ENCODE measurements at regions not wholly inside any gene's neighbourhood (a gene's known extent, or its start where the extent isn't known, plus 50 kb on each side); places are given as distances from the start of the nearest gene placed in this dataset.

GRCh38 chr6:15090145-15090579 lies 155.7 kb upstream of the JARID2 start:
- Histone ChIP-seq H3K9me3 (no peaks in the 10 kb centered on the region), H3K4me1 (peaks cover 24% of the 10 kb centered on the region), H3K27ac (peak overlapping the region; percentile 43), H3K4me3 (no peak overlapping the region), H3K27me3 (no peaks in the 10 kb centered on the region), H3K36me3 (no peaks in the 10 kb centered on the region)
- intact Hi-C loops (cut with DNase I), result no loop called here
- no peak for DNase-seq (ENCODE audit: extremely low spot score in 2 of 2)
- TF ChIP-seq POLR2AphosphoS5 (IDR thresholded peaks at IDR 0.05; ENCODE audit: insufficient read depth in 1 of 2, low read depth in 1 of 2) (no peak), POLR2A (IDR thresholded peaks at IDR 0.05) (no peak)
- TF ChIP-seq, protein P1, sequence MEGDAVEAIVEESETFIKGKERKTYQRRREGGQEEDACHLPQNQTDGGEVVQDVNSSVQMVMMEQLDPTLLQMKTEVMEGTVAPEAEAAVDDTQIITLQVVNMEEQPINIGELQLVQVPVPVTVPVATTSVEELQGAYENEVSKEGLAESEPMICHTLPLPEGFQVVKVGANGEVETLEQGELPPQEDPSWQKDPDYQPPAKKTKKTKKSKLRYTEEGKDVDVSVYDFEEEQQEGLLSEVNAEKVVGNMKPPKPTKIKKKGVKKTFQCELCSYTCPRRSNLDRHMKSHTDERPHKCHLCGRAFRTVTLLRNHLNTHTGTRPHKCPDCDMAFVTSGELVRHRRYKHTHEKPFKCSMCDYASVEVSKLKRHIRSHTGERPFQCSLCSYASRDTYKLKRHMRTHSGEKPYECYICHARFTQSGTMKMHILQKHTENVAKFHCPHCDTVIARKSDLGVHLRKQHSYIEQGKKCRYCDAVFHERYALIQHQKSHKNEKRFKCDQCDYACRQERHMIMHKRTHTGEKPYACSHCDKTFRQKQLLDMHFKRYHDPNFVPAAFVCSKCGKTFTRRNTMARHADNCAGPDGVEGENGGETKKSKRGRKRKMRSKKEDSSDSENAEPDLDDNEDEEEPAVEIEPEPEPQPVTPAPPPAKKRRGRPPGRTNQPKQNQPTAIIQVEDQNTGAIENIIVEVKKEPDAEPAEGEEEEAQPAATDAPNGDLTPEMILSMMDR (IDR thresholded peaks at IDR 0.05), result no peak

- H3K36me3 ChIP-seq, result no peaks in the 10 kb centered on the region
- H3K4me1 ChIP-seq, result peaks cover 24% of the 10 kb centered on the region
- no peak overlapping the region for H3K4me3 ChIP-seq
- H3K9me3 ChIP-seq, result no peaks in the 10 kb centered on the region
- intact Hi-C loops (cut with DNase I), result no loop called here
- H3K27ac ChIP-seq, result no peak overlapping the region
- no peak for DNase-seq (ENCODE audit: extremely low spot score in 2 of 2)
- TF ChIP-seq POLR2A (IDR thresholded peaks at IDR 0.05) (no peak), POLR2AphosphoS5 (IDR thresholded peaks at IDR 0.05; ENCODE audit: insufficient read depth in 1 of 2, low read depth in 1 of 2) (no peak)
- TF ChIP-seq, protein P1 (IDR thresholded peaks at IDR 0.05), result no peak
- H3K27me3 ChIP-seq, result no peaks in the 10 kb centered on the region
Measured at GRCh38 chr6:15090745-15091384, 155.0 kb upstream of the JARID2 start.

GRCh38 chr6:15096894-15097837 lies 148.7 kb upstream of the JARID2 start:
- no peaks in the 10 kb centered on the region for H3K27me3 ChIP-seq
- H3K27ac ChIP-seq, result no peak overlapping the region
- no peak for DNase-seq (ENCODE audit: extremely low spot score in 2 of 2)
- no peaks in the 10 kb centered on the region for H3K4me1 ChIP-seq
- no peaks in the 10 kb centered on the region for H3K36me3 ChIP-seq
- no peak overlapping the region for H3K4me3 ChIP-seq
- TF ChIP-seq, protein P1 (IDR thresholded peaks at IDR 0.05), result no peak
- TF ChIP-seq POLR2A (IDR thresholded peaks at IDR 0.05) (no peak), POLR2AphosphoS5 (IDR thresholded peaks at IDR 0.05; ENCODE audit: insufficient read depth in 1 of 2, low read depth in 1 of 2) (no peak)
- H3K9me3 ChIP-seq, result no peaks in the 10 kb centered on the region
- intact Hi-C loops (cut with DNase I), result no loop called here

GRCh38 chr6:15101130-15101529 lies 144.7 kb upstream of the JARID2 start:
- Histone ChIP-seq H3K4me3 (no peak overlapping the region), H3K9me3 (no peaks in the 10 kb centered on the region), H3K27ac (no peak overlapping the region), H3K27me3 (no peaks in the 10 kb centered on the region), H3K4me1 (no peaks in the 10 kb centered on the region), H3K36me3 (no peaks in the 10 kb centered on the region)
- intact Hi-C loops (cut with DNase I), result no loop called here
- no peak for DNase-seq (ENCODE audit: extremely low spot score in 2 of 2)
- TF ChIP-seq, protein P1 (IDR thresholded peaks at IDR 0.05), result no peak
- no peak for TF ChIP-seq POLR2AphosphoS5 (IDR thresholded peaks at IDR 0.05; ENCODE audit: insufficient read depth in 1 of 2, low read depth in 1 of 2)
- no peak for TF ChIP-seq POLR2A (IDR thresholded peaks at IDR 0.05)
